Trophoblast cell (in vitro differentiated cells and primary cell): ENCODE measurements at regions not wholly inside any gene's neighbourhood (a gene's known extent, or its start where the extent isn't known, plus 50 kb on each side); places are given as distances from the start of the nearest gene placed in this dataset.

ENCODE experiments used
- DNase-seq, 2 donors: peaks; one replicate each; pipeline ENCODE4 v3.0.0-alpha.2; 2016
- H2AFZ ChIP-seq: 2 replicates; pipeline ENCODE4 v1.6.1; 2013; ENCODE audit warnings: low read length, moderate library complexity, mild to moderate bottlenecking; ENCODE audit not compliant: insufficient read depth, poor library complexity
- H2AK5ac ChIP-seq: 2 replicates; pipeline ENCODE4 v1.6.1; 2013; ENCODE audit warnings: mild to moderate bottlenecking, low read length
- H2BK120ac ChIP-seq: 2 replicates; pipeline ENCODE4 v1.6.1; 2013; ENCODE audit warnings: low read length, mild to moderate bottlenecking, moderate library complexity; ENCODE audit not compliant: insufficient read depth, poor library complexity
- H2BK12ac ChIP-seq: 2 replicates; pipeline ENCODE4 v1.6.1; 2013; ENCODE audit warnings: mild to moderate bottlenecking, low read length, moderate library complexity
- H2BK5ac ChIP-seq: 2 replicates; pipeline ENCODE4 v1.6.1; 2013; ENCODE audit warnings: low read length, low read depth, moderate library complexity, mild to moderate bottlenecking; ENCODE audit not compliant: poor library complexity
- H3K14ac ChIP-seq: 2 replicates; pipeline ENCODE4 v1.6.1; 2013; ENCODE audit warnings: mild to moderate bottlenecking, low read length
- H3K18ac ChIP-seq: 2 replicates; pipeline ENCODE4 v1.6.1; 2013; ENCODE audit warnings: mild to moderate bottlenecking, low read length
- H3K23ac ChIP-seq: 2 replicates; pipeline ENCODE4 v1.6.1; 2013; ENCODE audit warnings: low read length
- H3K27ac ChIP-seq: 2 replicates; pipeline ENCODE4 v1.5.1; 2013; ENCODE audit warnings: low read depth, mild to moderate bottlenecking, inconsistent platforms, low read length, moderate library complexity
- H3K27me3 ChIP-seq: 2 replicates; pipeline ENCODE4 v1.6.1; 2013; ENCODE audit warnings: inconsistent platforms, mild to moderate bottlenecking, low read length, moderate library complexity; ENCODE audit not compliant: insufficient read depth
- H3K36me3 ChIP-seq, 2 experiments: 1 replicate in 1 of 2; 2 replicates in 1 of 2; pipeline ENCODE4 v1.6.1; 2013; ENCODE audit warnings: low read length in 2 of 2, mild to moderate bottlenecking in 2 of 2, moderate library complexity in 1 of 2; ENCODE audit not compliant: insufficient read depth in 2 of 2, control insufficient read depth in 1 of 2
- H3K4ac ChIP-seq: 2 replicates; pipeline ENCODE4 v1.6.1; 2013; ENCODE audit warnings: low read depth, mild to moderate bottlenecking, low read length, moderate library complexity
- H3K4me1 ChIP-seq, 2 experiments: 1 replicate in 1 of 2; 2 replicates in 1 of 2; pipeline ENCODE4 v1.6.1; 2013; ENCODE audit warnings: low read length in 2 of 2, mild to moderate bottlenecking in 2 of 2, moderate library complexity in 1 of 2; ENCODE audit not compliant: insufficient read depth in 2 of 2, control insufficient read depth in 1 of 2
- H3K4me2 ChIP-seq: 2 replicates; pipeline ENCODE4 v1.6.1; 2013; ENCODE audit warnings: inconsistent platforms, mild to moderate bottlenecking, low read length, moderate library complexity
- H3K4me3 ChIP-seq: 2 replicates; pipeline ENCODE4 v1.5.1; 2013; ENCODE audit warnings: mild to moderate bottlenecking, low read depth, low read length, inconsistent platforms
- H3K79me1 ChIP-seq: one replicate; pipeline ENCODE4 v1.6.1; 2013; ENCODE audit warnings: low read length
- H3K79me2 ChIP-seq: 2 replicates; pipeline ENCODE4 v1.6.1; 2013; ENCODE audit warnings: low read length, mild to moderate bottlenecking; ENCODE audit not compliant: control insufficient read depth, insufficient read depth, poor library complexity
- H3K9ac ChIP-seq: 2 replicates; pipeline ENCODE4 v1.6.1; 2013; ENCODE audit warnings: mild to moderate bottlenecking, low read length
- H3K9me3 ChIP-seq: 2 replicates; pipeline ENCODE4 v1.6.1; 2013; ENCODE audit warnings: low read depth, mild to moderate bottlenecking, control low read depth, inconsistent platforms, low read length; ENCODE audit not compliant: insufficient read depth
- H4K12ac ChIP-seq: 2 replicates; pipeline ENCODE4 v1.6.1; 2013; ENCODE audit warnings: low read depth, mild to moderate bottlenecking, low read length, moderate library complexity
- H4K8ac ChIP-seq: 2 replicates; pipeline ENCODE4 v1.6.1; 2013; ENCODE audit warnings: low read depth, mild to moderate bottlenecking, low read length, moderate library complexity
- H4K91ac ChIP-seq: one replicate; pipeline ENCODE4 v1.6.1; 2013; ENCODE audit warnings: low read depth, mild to moderate bottlenecking, low read length, moderate library complexity
- WGBS: extraction: QIAGEN DNeasy Blood & Tissue Kit; methylation state at CpG from one replicate; pipeline ENCODE4 v1.1.7; 2013; ENCODE audit warnings: missing lambda C conversion rate; ENCODE audit not compliant: insufficient read length, insufficient coverage; ENCODE audit errors: extremely low coverage; 5-methylcytosine and 5-hydroxymethylcytosine counted together

- Histone ChIP-seq H4K91ac (no peak overlapping the region), H3K9ac (no peak overlapping the region), H3K4me2 (no peak overlapping the region), H2AK5ac (no peak overlapping the region), H3K79me2 (no peaks in the 10 kb centered on the region), H3K4ac (no peak overlapping the region), H2BK12ac (no peak overlapping the region), H2BK5ac (no peak overlapping the region), H2AFZ (no peak overlapping the region), H3K18ac (no peak overlapping the region), H3K4me1 (no peaks in the 10 kb centered on the region), H3K14ac (no peak overlapping the region), H3K9me3 (peaks cover 99% of the 10 kb centered on the region), H4K8ac (no peak overlapping the region), H3K79me1 (no peaks in the 10 kb centered on the region), H4K12ac (no peak overlapping the region), H3K27me3 (no peaks in the 10 kb centered on the region), H3K36me3 (peaks cover 100% of the 10 kb centered on the region in 2 experiments), H2BK120ac (no peak overlapping the region), H3K27ac (no peak overlapping the region), H3K4me3 (peak overlapping the region; percentile 4), H3K23ac (no peak overlapping the region)
- no CpG with 5 or more reads among the region's 12 CpGs for WGBS
- no peak for DNase-seq
These were observed 111.9 kb downstream of the SNRPN start for GRCh38 chr15:25066708-25067107.

GRCh38 chr15:25067725-25068309, 113.0 kb downstream of the SNRPN start:
- H3K27me3 ChIP-seq = no peaks in the 10 kb centered on the region
- H3K27ac ChIP-seq = no peak overlapping the region
- H3K14ac ChIP-seq = no peak overlapping the region
- H4K8ac ChIP-seq = no peak overlapping the region
- H2AK5ac ChIP-seq = no peak overlapping the region
- H3K4me1 ChIP-seq = no peaks in the 10 kb centered on the region
- no peak overlapping the region for H2BK120ac ChIP-seq
- no peak overlapping the region for H4K91ac ChIP-seq
- H3K9ac ChIP-seq = no peak overlapping the region
- no peak for DNase-seq
- no peak overlapping the region for H3K4ac ChIP-seq
- no CpG with 5 or more reads among the region's 12 CpGs for WGBS
- no peak overlapping the region for H3K23ac ChIP-seq
- H3K79me1 ChIP-seq = no peaks in the 10 kb centered on the region
- H3K36me3 ChIP-seq = peaks cover 100% of the 10 kb centered on the region in 2 experiments
- no peak overlapping the region for H3K18ac ChIP-seq
- H2BK12ac ChIP-seq = no peak overlapping the region
- H3K4me2 ChIP-seq = no peak overlapping the region
- no peaks in the 10 kb centered on the region for H3K79me2 ChIP-seq
- H3K9me3 ChIP-seq = peaks cover 99% of the 10 kb centered on the region
- no peak overlapping the region for H2BK5ac ChIP-seq
- H3K4me3 ChIP-seq = no peak overlapping the region
- no peak overlapping the region for H2AFZ ChIP-seq
- no peak overlapping the region for H4K12ac ChIP-seq

GRCh38 chr15:25068696-25069095, 113.9 kb downstream of the SNRPN start:
- no peak for DNase-seq
- no peak overlapping the region for H3K27ac ChIP-seq
- H3K36me3 ChIP-seq = peaks cover 95 to 99% of the 10 kb centered on the region in 2 experiments

GRCh38 chr15:25070353-25070963, 115.7 kb downstream of the SNRPN start:
- Histone ChIP-seq H3K79me1 (no peaks in the 10 kb centered on the region), H3K4me2 (no peak overlapping the region), H2BK120ac (no peak overlapping the region), H3K79me2 (no peaks in the 10 kb centered on the region), H3K23ac (no peak overlapping the region), H4K8ac (no peak overlapping the region), H3K9me3 (peaks cover 88% of the 10 kb centered on the region), H3K4ac (no peak overlapping the region), H2AK5ac (no peak overlapping the region), H3K14ac (no peak overlapping the region), H3K4me3 (no peak overlapping the region), H4K12ac (no peak overlapping the region), H4K91ac (no peak overlapping the region), H3K9ac (no peak overlapping the region), H3K4me1 (no peaks in the 10 kb centered on the region), H3K27me3 (no peaks in the 10 kb centered on the region), H2BK5ac (no peak overlapping the region), H3K27ac (no peak overlapping the region), H2BK12ac (no peak overlapping the region), H3K36me3 (peaks cover 87 to 99% of the 10 kb centered on the region in 2 experiments), H3K18ac (no peak overlapping the region), H2AFZ (no peak overlapping the region)
- no CpG with 5 or more reads among the region's 10 CpGs for WGBS
- no peak for DNase-seq

More at GRCh38 chr15:25068696-25069095, 113.9 kb downstream of the SNRPN start:
- Histone ChIP-seq H3K4me1 (no peaks in the 10 kb centered on the region), H3K9me3 (peaks cover 94% of the 10 kb centered on the region), H3K14ac (no peak overlapping the region), H2BK5ac (no peak overlapping the region), H3K79me1 (no peaks in the 10 kb centered on the region), H3K4me2 (no peak overlapping the region), H3K18ac (no peak overlapping the region), H2AFZ (no peak overlapping the region), H2AK5ac (no peak overlapping the region), H4K8ac (no peak overlapping the region), H4K12ac (no peak overlapping the region), H3K79me2 (no peaks in the 10 kb centered on the region), H2BK120ac (no peak overlapping the region), H3K27me3 (no peaks in the 10 kb centered on the region), H3K9ac (no peak overlapping the region), H3K23ac (no peak overlapping the region), H3K4me3 (peak overlapping the region; percentile 32), H2BK12ac (no peak overlapping the region), H4K91ac (no peak overlapping the region), H3K4ac (no peak overlapping the region)
- WGBS = no CpG with 5 or more reads among the region's 10 CpGs
